ENCODE measurements at regions not wholly inside any gene's neighbourhood (a gene's known extent, or its start where the extent isn't known, plus 50 kb on each side); places are given as distances from the start of the nearest gene placed in this dataset.
"Not testable (repeated sequence)": the region's sequence is repeated elsewhere in the genome, so short reads cannot be mapped to it uniquely, and the experiment has no call there.

GRCh38 chr12:83954956-83955601, 957.5 kb downstream of the SLC6A15 start:
- intact Hi-C loops (cut with DNase I): no loop called here
- no peak for ATAC-seq
- no peak for DNase-seq (ENCODE audit: missing footprints)

GRCh38 chr12:83954071-83954789, 958.4 kb downstream of the SLC6A15 start:
- intact Hi-C loops (cut with DNase I): no loop called here
- DNase-seq (ENCODE audit: missing footprints) (no peak), ATAC-seq (no peak)

GRCh38 chr12:83945871-83946270, 966.7 kb downstream of the SLC6A15 start:
- ATAC-seq: no peak
- intact Hi-C loops (cut with DNase I): no loop called here

GRCh38 chr12:83939718-83940117, 972.9 kb downstream of the SLC6A15 start:
- ATAC-seq: no peak
- intact Hi-C loops (cut with DNase I): no loop called here
- DNase-seq (ENCODE audit: missing footprints): no peak

More at GRCh38 chr12:83945871-83946270, 966.7 kb downstream of the SLC6A15 start:
- DNase-seq (ENCODE audit: missing footprints): no peak

GRCh38 chr12:83933615-83934014, 979.0 kb downstream of the SLC6A15 start:
- intact Hi-C loops (cut with DNase I): no loop called here
- ATAC-seq (no peak), DNase-seq (ENCODE audit: missing footprints) (no peak)

GRCh38 chr12:83932011-83932410, 980.6 kb downstream of the SLC6A15 start:
- DNase-seq (ENCODE audit: missing footprints) (no peak), ATAC-seq (no peak)
- intact Hi-C loops (cut with DNase I): no loop called here

GRCh38 chr12:83931451-83931850, 981.1 kb downstream of the SLC6A15 start:
- no peak for DNase-seq (ENCODE audit: missing footprints)
- intact Hi-C loops (cut with DNase I): no loop called here
- ATAC-seq: no peak

GRCh38 chr12:83929792-83930191, 982.8 kb downstream of the SLC6A15 start:
- ATAC-seq; intact Hi-C loops (cut with DNase I): not testable (repeated sequence)

GRCh38 chr12:83920821-83921547, 991.6 kb downstream of the SLC6A15 start:
- intact Hi-C loops (cut with DNase I): no loop called here
- DNase-seq (ENCODE audit: missing footprints): no peak
- ATAC-seq: no peak

More at GRCh38 chr12:83929792-83930191, 982.8 kb downstream of the SLC6A15 start:
- not testable (repeated sequence) for DNase-seq (ENCODE audit: missing footprints)

GRCh38 chr12:83919081-83919480, 993.5 kb downstream of the SLC6A15 start:
- DNase-seq (ENCODE audit: missing footprints): no peak
- ATAC-seq: no peak
- intact Hi-C loops (cut with DNase I): no loop called here

GRCh38 chr12:83904175-83904574, 1008.4 kb downstream of the SLC6A15 start:
- no peak for ATAC-seq
- intact Hi-C loops (cut with DNase I): no loop called here
- DNase-seq (ENCODE audit: missing footprints): no peak

- intact Hi-C loops (cut with DNase I): no loop called here
- ATAC-seq (no peak), DNase-seq (ENCODE audit: missing footprints) (no peak)
Measured at GRCh38 chr12:83896416-83896815, 1016.2 kb downstream of the SLC6A15 start.

GRCh38 chr12:83893101-83893500, 1019.5 kb downstream of the SLC6A15 start:
- intact Hi-C loops (cut with DNase I): no loop called here
- DNase-seq (ENCODE audit: missing footprints) (no peak), ATAC-seq (no peak)

- ATAC-seq: no peak
- intact Hi-C loops (cut with DNase I): no loop called here
- no peak for DNase-seq (ENCODE audit: missing footprints)
Measured at GRCh38 chr12:83889745-83890144, 1022.9 kb downstream of the SLC6A15 start.

- intact Hi-C loops (cut with DNase I): no loop called here
- no peak for ATAC-seq
Measured at GRCh38 chr12:83886479-83886878, 1026.1 kb downstream of the SLC6A15 start.

GRCh38 chr12:83870921-83871599, 1041.5 kb downstream of the SLC6A15 start:
- DNase-seq (ENCODE audit: missing footprints); intact Hi-C loops (cut with DNase I); ATAC-seq: not testable (repeated sequence)

More at GRCh38 chr12:83886479-83886878, 1026.1 kb downstream of the SLC6A15 start:
- no peak for DNase-seq (ENCODE audit: missing footprints)

GRCh38 chr12:83866477-83866876, 1046.1 kb downstream of the SLC6A15 start:
- intact Hi-C loops (cut with DNase I): no loop called here
- no peak for ATAC-seq
- no peak for DNase-seq (ENCODE audit: missing footprints)

GRCh38 chr12:83865431-83865830, 1047.2 kb downstream of the SLC6A15 start:
- DNase-seq (ENCODE audit: missing footprints) (no peak), ATAC-seq (no peak)

GRCh38 chr12:83864054-83864453, 1048.5 kb downstream of the SLC6A15 start:
- DNase-seq (ENCODE audit: missing footprints): no peak
- intact Hi-C loops (cut with DNase I): no loop called here
- ATAC-seq: no peak

More at GRCh38 chr12:83865431-83865830, 1047.2 kb downstream of the SLC6A15 start:
- intact Hi-C loops (cut with DNase I): no loop called here

Data from Right ventricle myocardium inferior (tissue), 1 donor.